PC-9 (cell line): ENCODE measurements at regions not wholly inside any gene's neighbourhood (a gene's known extent, or its start where the extent isn't known, plus 50 kb on each side); places are given as distances from the start of the nearest gene placed in this dataset.

Source experiments
- BruUV-seq: library from RNA; stranded (reverse); fragments of 400-500 nt; replicated peaks from 2 replicates; lab custom pipeline; 2021; lab: Mats Ljungman, UMichigan
- CTCF ChIA-PET: fragments of 300-600 bp; sonication (Branson Sonifier 250); formaldehyde crosslinking; loops from one replicate; lab custom pipeline; 2022; ENCODE audit warnings: antibody characterized with exemption; lab: Charles Lee
- POLR2A ChIA-PET: fragments of 300-600 bp; sonication (Branson Sonifier 250); formaldehyde crosslinking; loops from one replicate; lab custom pipeline; 2022; ENCODE audit warnings: antibody characterized with exemption; ENCODE audit not compliant: unreplicated experiment; lab: Charles Lee
- DNase-seq, 2 experiments: peaks; one replicate each; pipeline versions ENCODE4 v3.0.0 to v3.0.0-alpha.2; 2015 to 2022; ENCODE audit warnings: mixed read lengths in 1 of 2
- H2AFZ ChIP-seq: fragments of 200-600 bp; sonication (generic); 2 replicates; pipeline ENCODE4 v1.8.1; 2017; ENCODE audit warnings: antibody characterized with exemption
- H3F3A ChIP-seq: fragments of 200-600 bp; sonication (generic); 2 replicates; pipeline ENCODE4 v1.8.1; 2017; ENCODE audit warnings: antibody characterized with exemption, mild to moderate bottlenecking, low read depth; ENCODE audit not compliant: insufficient read depth
- H3K27ac ChIP-seq: fragments of 200-600 bp; sonication (generic); 2 replicates; pipeline ENCODE4 v1.6.1; 2016; ENCODE audit warnings: mixed run types
- H3K27me3 ChIP-seq: fragments of 200-600 bp; sonication (generic); 2 replicates; pipeline ENCODE4 v1.6.1; 2016; ENCODE audit warnings: low read depth, mixed run types; ENCODE audit not compliant: insufficient read depth
- H3K36me3 ChIP-seq: fragments of 200-600 bp; sonication (generic); 2 replicates; pipeline ENCODE4 v1.6.1; 2016; ENCODE audit warnings: low read depth, mixed run types
- H3K4me1 ChIP-seq: fragments of 200-600 bp; sonication (generic); replicated peaks from 2 replicates; pipeline ENCODE4 v1.6.1; 2016; ENCODE audit warnings: mixed run types; ENCODE audit not compliant: insufficient read depth
- H3K4me2 ChIP-seq: fragments of 200-600 bp; sonication (generic); 2 replicates; pipeline ENCODE4 v1.6.1; 2017; ENCODE audit warnings: mixed run types
- H3K4me3 ChIP-seq: fragments of 200-600 bp; sonication (generic); 2 replicates; pipeline ENCODE4 v1.6.1; 2016; ENCODE audit warnings: mixed run types
- H3K79me2 ChIP-seq: fragments of 200-600 bp; sonication (generic); 2 replicates; pipeline ENCODE4 v1.6.1; 2017; ENCODE audit warnings: low read depth, mixed run types
- H3K9me2 ChIP-seq: fragments of 200-600 bp; sonication (generic); 2 replicates; pipeline ENCODE4 v1.8.1; 2017; ENCODE audit warnings: mild to moderate bottlenecking; ENCODE audit not compliant: insufficient read depth
- H3K9me3 ChIP-seq: fragments of 200-600 bp; sonication (generic); 2 replicates; pipeline ENCODE4 v1.8.1; 2016; ENCODE audit warnings: low read depth; ENCODE audit not compliant: insufficient read depth
- H4K20me1 ChIP-seq: fragments of 200-600 bp; sonication (generic); 2 replicates; pipeline ENCODE4 v1.8.1; 2017; ENCODE audit not compliant: insufficient read depth
- CTCF ChIP-seq: fragments of 200-600 bp; sonication (generic); conservative IDR thresholded peaks from 2 replicates; pipeline ENCODE4 v1.6.1; 2017; ENCODE audit warnings: mixed run types, antibody characterized with exemption, mild to moderate bottlenecking, moderate library complexity
- EZH2 ChIP-seq: fragments of 200-600 bp; sonication (generic); IDR thresholded peaks from 2 replicates; pipeline ENCODE4 v1.8.0; 2017; ENCODE audit warnings: antibody characterized with exemption, low read depth
- intact Hi-C: fragments of 100-400 bp; cut with micrococcal nuclease; formaldehyde crosslinking; loops from one replicate; pipeline ENCODE4 v1.10.0; 2022; ENCODE audit not compliant: unreplicated experiment

DNA sequence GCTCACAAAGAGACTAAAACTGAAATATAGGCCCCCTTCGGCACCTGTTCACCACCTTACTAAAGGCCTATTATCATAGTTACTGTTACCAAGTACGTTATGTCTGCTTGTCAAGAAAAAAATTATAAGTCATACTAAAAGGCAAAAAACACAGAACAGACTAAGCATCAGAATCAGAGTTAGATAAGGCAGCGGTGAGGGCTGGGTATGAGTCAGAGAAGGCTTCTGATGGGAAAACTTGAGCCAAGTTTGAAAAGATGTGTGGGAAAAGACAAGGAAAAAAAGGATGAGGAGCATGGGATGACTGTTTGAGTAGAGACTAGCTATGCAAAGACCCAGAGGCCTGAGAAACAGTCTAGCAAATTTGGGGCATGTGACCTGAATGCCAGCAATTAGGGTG, 387.2 kb upstream of the SGO1 start:
- intact Hi-C loops, result no loop called here
- no peaks in the 10 kb centered on the region for H3K27me3 ChIP-seq
- no peaks in the 10 kb centered on the region for H3K36me3 ChIP-seq
- no peaks in the 10 kb centered on the region for H3K4me1 ChIP-seq
- no peaks in the 10 kb centered on the region for H4K20me1 ChIP-seq
- no peak overlapping the region for H3K27ac ChIP-seq
- ChIA-PET POLR2A (no interaction called here), CTCF (no interaction called here)
- BruUV-seq, result no TSS peak
- no peak overlapping the region for H3K4me2 ChIP-seq
- no peaks in the 10 kb centered on the region for H3K9me2 ChIP-seq
- no peak overlapping the region for H3K4me3 ChIP-seq
- no peaks in the 10 kb centered on the region for H3F3A ChIP-seq
- H3K79me2 ChIP-seq, result no peaks in the 10 kb centered on the region
- TF ChIP-seq CTCF, result no peak
- no peak for TF ChIP-seq EZH2
- H3K9me3 ChIP-seq, result no peaks in the 10 kb centered on the region
- H2AFZ ChIP-seq, result no peak overlapping the region
- no peak for DNase-seq

GRCh38 chr3:20572473-20572872, 386.5 kb upstream of the SGO1 start:
- no peaks in the 10 kb centered on the region for H3K4me1 ChIP-seq
- ChIA-PET POLR2A (no interaction called here), CTCF (no interaction called here)
- no peaks in the 10 kb centered on the region for H3K9me2 ChIP-seq
- H3K79me2 ChIP-seq, result no peaks in the 10 kb centered on the region
- no peak overlapping the region for H3K27ac ChIP-seq
- H3F3A ChIP-seq, result no peaks in the 10 kb centered on the region
- no peak overlapping the region for H2AFZ ChIP-seq
- no peaks in the 10 kb centered on the region for H3K36me3 ChIP-seq
- no peak overlapping the region for H3K4me3 ChIP-seq
- H3K9me3 ChIP-seq, result no peaks in the 10 kb centered on the region
- no peaks in the 10 kb centered on the region for H4K20me1 ChIP-seq
- intact Hi-C loops, result no loop called here
- no TSS peak for BruUV-seq
- H3K4me2 ChIP-seq, result no peak overlapping the region
- DNase-seq, result no peak
- TF ChIP-seq CTCF (no peak), EZH2 (no peak)
- no peaks in the 10 kb centered on the region for H3K27me3 ChIP-seq

GRCh38 chr3:20569310-20569709, 383.3 kb upstream of the SGO1 start:
- Histone ChIP-seq H3K4me3 (no peak overlapping the region), H3F3A (no peaks in the 10 kb centered on the region), H3K9me2 (no peaks in the 10 kb centered on the region), H3K4me1 (no peaks in the 10 kb centered on the region), H3K36me3 (no peaks in the 10 kb centered on the region), H3K79me2 (no peaks in the 10 kb centered on the region), H3K27ac (no peak overlapping the region), H3K9me3 (no peaks in the 10 kb centered on the region), H3K4me2 (no peak overlapping the region), H3K27me3 (no peaks in the 10 kb centered on the region), H2AFZ (no peak overlapping the region), H4K20me1 (no peaks in the 10 kb centered on the region)
- intact Hi-C loops, result no loop called here
- no TSS peak for BruUV-seq
- DNase-seq, result no peak
- ChIA-PET POLR2A (no interaction called here), CTCF (no interaction called here)
- TF ChIP-seq EZH2, result no peak
- no peak for TF ChIP-seq CTCF
